Neural cell (in vitro differentiated cells): ENCODE measurements at regions not wholly inside any gene's neighbourhood (a gene's known extent, or its start where the extent isn't known, plus 50 kb on each side); places are given as distances from the start of the nearest gene placed in this dataset.

Source experiments
- EP300 ChIP-seq: fragments of 450-650 bp; conservative IDR thresholded peaks from 2 replicates; pipeline ENCODE4 v1.6.1; 2014; ENCODE audit warnings: antibody characterized with exemption, mild to moderate bottlenecking, moderate library complexity; ENCODE audit not compliant: poor library complexity, severe bottlenecking
- EZH2 ChIP-seq: fragments of 200-600, 300-800 bp; shearing (Covaris generic), sonication (generic); IDR thresholded peaks from 2 replicates; pipeline ENCODE4 v1.6.1; 2014; ENCODE audit warnings: antibody characterized with exemption, low read length, borderline replicate concordance, mild to moderate bottlenecking; ENCODE audit not compliant: insufficient read depth, poor library complexity, severe bottlenecking
- REST ChIP-seq: IDR thresholded peaks from 2 replicates; pipeline ENCODE4 v1.6.1; 2012; ENCODE audit warnings: borderline replicate concordance
- TAF1 ChIP-seq: IDR thresholded peaks from 2 replicates; pipeline ENCODE4 v1.6.1; 2012; ENCODE audit warnings: low read depth
- TF ChIP-seq, protein P1 (sequence below): fragments of 450-650 bp; IDR thresholded peaks from 2 replicates; pipeline ENCODE4 v1.5.1; 2014; ENCODE audit warnings: antibody characterized with exemption, mild to moderate bottlenecking, moderate library complexity; ENCODE audit not compliant: poor library complexity, severe bottlenecking

- no peak for TF ChIP-seq EP300
- TF ChIP-seq, protein P1, sequence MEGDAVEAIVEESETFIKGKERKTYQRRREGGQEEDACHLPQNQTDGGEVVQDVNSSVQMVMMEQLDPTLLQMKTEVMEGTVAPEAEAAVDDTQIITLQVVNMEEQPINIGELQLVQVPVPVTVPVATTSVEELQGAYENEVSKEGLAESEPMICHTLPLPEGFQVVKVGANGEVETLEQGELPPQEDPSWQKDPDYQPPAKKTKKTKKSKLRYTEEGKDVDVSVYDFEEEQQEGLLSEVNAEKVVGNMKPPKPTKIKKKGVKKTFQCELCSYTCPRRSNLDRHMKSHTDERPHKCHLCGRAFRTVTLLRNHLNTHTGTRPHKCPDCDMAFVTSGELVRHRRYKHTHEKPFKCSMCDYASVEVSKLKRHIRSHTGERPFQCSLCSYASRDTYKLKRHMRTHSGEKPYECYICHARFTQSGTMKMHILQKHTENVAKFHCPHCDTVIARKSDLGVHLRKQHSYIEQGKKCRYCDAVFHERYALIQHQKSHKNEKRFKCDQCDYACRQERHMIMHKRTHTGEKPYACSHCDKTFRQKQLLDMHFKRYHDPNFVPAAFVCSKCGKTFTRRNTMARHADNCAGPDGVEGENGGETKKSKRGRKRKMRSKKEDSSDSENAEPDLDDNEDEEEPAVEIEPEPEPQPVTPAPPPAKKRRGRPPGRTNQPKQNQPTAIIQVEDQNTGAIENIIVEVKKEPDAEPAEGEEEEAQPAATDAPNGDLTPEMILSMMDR, result no peak
- TF ChIP-seq EZH2, result no peak
- no peak for TF ChIP-seq REST
- no peak for TF ChIP-seq TAF1
Observed at GRCh38 chr2:221792971-221793521, 220.9 kb upstream of the EPHA4 start.
